ENCODE measurements at regions not wholly inside any gene's neighbourhood (a gene's known extent, or its start where the extent isn't known, plus 50 kb on each side); places are given as distances from the start of the nearest gene placed in this dataset.

DNA sequence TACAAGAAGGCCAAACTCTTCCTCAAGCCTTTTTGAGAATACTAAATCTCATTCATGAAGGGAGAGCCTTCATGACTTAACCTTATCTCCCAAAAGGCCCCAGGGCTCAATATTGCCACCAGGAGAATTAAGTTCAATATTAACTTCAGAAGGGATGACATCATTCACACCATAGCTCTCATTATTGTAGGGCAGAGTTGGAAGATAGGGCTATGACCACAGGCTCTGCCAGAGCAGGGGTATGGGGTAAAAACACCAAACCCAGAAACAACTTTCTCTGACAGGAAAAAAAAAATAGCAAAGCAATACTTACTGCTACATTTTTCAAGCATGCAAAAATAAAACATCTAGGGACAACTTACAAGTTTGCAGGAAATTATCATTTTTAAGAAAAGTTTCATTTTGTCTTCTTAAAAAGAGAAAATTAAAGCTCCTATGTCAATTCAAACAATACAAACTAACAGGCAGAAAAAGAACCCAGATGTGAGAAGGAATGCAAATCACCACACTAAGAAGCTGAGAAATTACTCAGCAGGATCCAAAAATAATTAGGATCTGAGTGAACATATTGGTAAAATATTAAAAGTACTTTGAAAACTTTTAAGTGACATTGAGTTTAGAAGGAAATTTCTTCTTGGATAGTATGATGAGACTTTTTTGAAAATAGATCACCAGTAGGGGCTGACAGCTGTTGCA is 1156.5 kb downstream of the NCAM2 start:
- H3K9me3 ChIP-seq (ENCODE audit: control insufficient read depth, insufficient read depth, low read depth, low read length) = no peaks in the 10 kb centered on the region
- intact Hi-C loops (cut with micrococcal nuclease; ENCODE audit: unreplicated experiment) = no loop called here
- H3K36me3 ChIP-seq (ENCODE audit: control insufficient read depth, insufficient read depth, low read length) = no peaks in the 10 kb centered on the region
- in situ Hi-C loops (cut with HindIII; ENCODE audit: low pct_unique_long_range_greater_than_20kb, low sequenced_read_pairs) = no loop called here
- no peaks in the 10 kb centered on the region for H3K4me1 ChIP-seq (ENCODE audit: control insufficient read depth, insufficient read depth, low read length)
- DNase-seq (ENCODE audit: low read depth, low spot score) = no peak
- ChIA-PET POLR2A (no interaction called here), CTCF (no interaction called here)
- BruUV-seq (replicated peaks) = no TSS peak
- no peak overlapping the region for H3K27ac ChIP-seq (ENCODE audit: low read length)
- TF ChIP-seq TCF7L2 (IDR thresholded peaks at IDR 0.05; ENCODE audit: low read depth, low read length) (no peak), POLR2AphosphoS5 (IDR thresholded peaks at IDR 0.05; ENCODE audit: low read depth, low read length) (no peak), SIN3A (IDR thresholded peaks at IDR 0.05; ENCODE audit: borderline replicate concordance, insufficient read depth, low read depth, low read length) (no peak)
- TF ChIP-seq, protein P1, sequence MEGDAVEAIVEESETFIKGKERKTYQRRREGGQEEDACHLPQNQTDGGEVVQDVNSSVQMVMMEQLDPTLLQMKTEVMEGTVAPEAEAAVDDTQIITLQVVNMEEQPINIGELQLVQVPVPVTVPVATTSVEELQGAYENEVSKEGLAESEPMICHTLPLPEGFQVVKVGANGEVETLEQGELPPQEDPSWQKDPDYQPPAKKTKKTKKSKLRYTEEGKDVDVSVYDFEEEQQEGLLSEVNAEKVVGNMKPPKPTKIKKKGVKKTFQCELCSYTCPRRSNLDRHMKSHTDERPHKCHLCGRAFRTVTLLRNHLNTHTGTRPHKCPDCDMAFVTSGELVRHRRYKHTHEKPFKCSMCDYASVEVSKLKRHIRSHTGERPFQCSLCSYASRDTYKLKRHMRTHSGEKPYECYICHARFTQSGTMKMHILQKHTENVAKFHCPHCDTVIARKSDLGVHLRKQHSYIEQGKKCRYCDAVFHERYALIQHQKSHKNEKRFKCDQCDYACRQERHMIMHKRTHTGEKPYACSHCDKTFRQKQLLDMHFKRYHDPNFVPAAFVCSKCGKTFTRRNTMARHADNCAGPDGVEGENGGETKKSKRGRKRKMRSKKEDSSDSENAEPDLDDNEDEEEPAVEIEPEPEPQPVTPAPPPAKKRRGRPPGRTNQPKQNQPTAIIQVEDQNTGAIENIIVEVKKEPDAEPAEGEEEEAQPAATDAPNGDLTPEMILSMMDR (IDR thresholded peaks at IDR 0.05) = no peak
- TF ChIP-seq, protein P2, sequence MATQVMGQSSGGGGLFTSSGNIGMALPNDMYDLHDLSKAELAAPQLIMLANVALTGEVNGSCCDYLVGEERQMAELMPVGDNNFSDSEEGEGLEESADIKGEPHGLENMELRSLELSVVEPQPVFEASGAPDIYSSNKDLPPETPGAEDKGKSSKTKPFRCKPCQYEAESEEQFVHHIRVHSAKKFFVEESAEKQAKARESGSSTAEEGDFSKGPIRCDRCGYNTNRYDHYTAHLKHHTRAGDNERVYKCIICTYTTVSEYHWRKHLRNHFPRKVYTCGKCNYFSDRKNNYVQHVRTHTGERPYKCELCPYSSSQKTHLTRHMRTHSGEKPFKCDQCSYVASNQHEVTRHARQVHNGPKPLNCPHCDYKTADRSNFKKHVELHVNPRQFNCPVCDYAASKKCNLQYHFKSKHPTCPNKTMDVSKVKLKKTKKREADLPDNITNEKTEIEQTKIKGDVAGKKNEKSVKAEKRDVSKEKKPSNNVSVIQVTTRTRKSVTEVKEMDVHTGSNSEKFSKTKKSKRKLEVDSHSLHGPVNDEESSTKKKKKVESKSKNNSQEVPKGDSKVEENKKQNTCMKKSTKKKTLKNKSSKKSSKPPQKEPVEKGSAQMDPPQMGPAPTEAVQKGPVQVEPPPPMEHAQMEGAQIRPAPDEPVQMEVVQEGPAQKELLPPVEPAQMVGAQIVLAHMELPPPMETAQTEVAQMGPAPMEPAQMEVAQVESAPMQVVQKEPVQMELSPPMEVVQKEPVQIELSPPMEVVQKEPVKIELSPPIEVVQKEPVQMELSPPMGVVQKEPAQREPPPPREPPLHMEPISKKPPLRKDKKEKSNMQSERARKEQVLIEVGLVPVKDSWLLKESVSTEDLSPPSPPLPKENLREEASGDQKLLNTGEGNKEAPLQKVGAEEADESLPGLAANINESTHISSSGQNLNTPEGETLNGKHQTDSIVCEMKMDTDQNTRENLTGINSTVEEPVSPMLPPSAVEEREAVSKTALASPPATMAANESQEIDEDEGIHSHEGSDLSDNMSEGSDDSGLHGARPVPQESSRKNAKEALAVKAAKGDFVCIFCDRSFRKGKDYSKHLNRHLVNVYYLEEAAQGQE (IDR thresholded peaks at IDR 0.05; ENCODE audit: insufficient read depth in 1 of 2, low read depth in 2 of 2, low read length in 1 of 2) = no peak
- H3K4me3 ChIP-seq (ENCODE audit: low read depth in 2 of 2, low read length in 2 of 2) = no peak overlapping the region
- no peak for ATAC-seq
- H3K27me3 ChIP-seq (ENCODE audit: control insufficient read depth, insufficient read depth, low read length) = no peaks in the 10 kb centered on the region

DNA sequence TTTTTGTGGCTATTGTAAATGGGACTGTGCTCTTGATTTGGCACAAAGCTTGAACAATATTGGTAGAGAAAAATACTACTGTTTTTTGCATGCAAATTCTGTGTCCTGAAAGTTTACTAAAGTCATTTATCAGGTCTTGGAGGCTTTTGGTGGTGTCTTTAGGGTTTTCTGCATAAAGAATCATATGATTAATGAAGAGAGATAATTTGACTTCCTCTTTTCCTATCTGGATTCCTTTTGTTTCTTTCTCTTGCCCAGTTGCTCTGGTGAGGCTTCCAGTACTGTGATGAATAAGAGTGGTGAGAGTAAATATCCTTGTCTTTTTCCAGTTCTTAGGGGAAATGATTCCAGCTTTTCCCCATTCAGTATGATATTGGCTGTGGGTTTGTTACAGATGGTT is 1166.7 kb downstream of the NCAM2 start:
- ATAC-seq (no peak), DNase-seq (ENCODE audit: low read depth, low spot score) (no peak)
- Histone ChIP-seq H3K27me3 (ENCODE audit: control insufficient read depth, insufficient read depth, low read length) (no peaks in the 10 kb centered on the region), H3K4me1 (ENCODE audit: control insufficient read depth, insufficient read depth, low read length) (no peaks in the 10 kb centered on the region), H3K9me3 (ENCODE audit: control insufficient read depth, insufficient read depth, low read depth, low read length) (no peaks in the 10 kb centered on the region), H3K4me3 (ENCODE audit: low read depth in 2 of 2, low read length in 2 of 2) (no peak overlapping the region), H3K27ac (ENCODE audit: low read length) (no peak overlapping the region), H3K36me3 (ENCODE audit: control insufficient read depth, insufficient read depth, low read length) (no peaks in the 10 kb centered on the region)
- in situ Hi-C loops (cut with HindIII; ENCODE audit: low pct_unique_long_range_greater_than_20kb, low sequenced_read_pairs) (no loop called here), intact Hi-C loops (cut with micrococcal nuclease; ENCODE audit: unreplicated experiment) (no loop called here)
- TF ChIP-seq, protein P1 (IDR thresholded peaks at IDR 0.05) = no peak
- TF ChIP-seq, protein P2 (IDR thresholded peaks at IDR 0.05; ENCODE audit: insufficient read depth in 1 of 2, low read depth in 2 of 2, low read length in 1 of 2) = no peak
- TF ChIP-seq SIN3A (IDR thresholded peaks at IDR 0.05; ENCODE audit: borderline replicate concordance, insufficient read depth, low read depth, low read length) (no peak), TCF7L2 (IDR thresholded peaks at IDR 0.05; ENCODE audit: low read depth, low read length) (no peak), POLR2AphosphoS5 (IDR thresholded peaks at IDR 0.05; ENCODE audit: low read depth, low read length) (no peak)
- ChIA-PET POLR2A (no interaction called here), CTCF (no interaction called here)
- no TSS peak for BruUV-seq (replicated peaks)

All from Panc1 (cell line).